Breast epithelium (tissue), 4 donors: ENCODE measurements at regions not wholly inside any gene's neighbourhood (a gene's known extent, or its start where the extent isn't known, plus 50 kb on each side); places are given as distances from the start of the nearest gene placed in this dataset.
"Not testable (repeated sequence)": the region's sequence is repeated elsewhere in the genome, so short reads cannot be mapped to it uniquely, and the experiment has no call there.

Experiments used
- DNase-seq, 2 donors: peaks; one replicate each; pipeline ENCODE4 v3.0.0-alpha.2; 2019; ENCODE audit warnings: low spot score in 2 of 2
- H3K27ac ChIP-seq, 2 donors: fragments of 200-600 bp; sonication (generic) in 1 of 2; one replicate each; pipeline ENCODE4 v1.5.1; 2016 to 2019; ENCODE audit warnings: mild to moderate bottlenecking in 1 of 2
- H3K27me3 ChIP-seq, 2 donors: fragments of 200-600 bp; sonication (generic) in 1 of 2; one replicate each; pipeline versions ENCODE4 v1.5.1 to v1.6.0; 2017 to 2019; ENCODE audit warnings: control low read depth in 1 of 2, mild to moderate bottlenecking in 1 of 2
- H3K36me3 ChIP-seq: fragments of 200-600 bp; one replicate; pipeline ENCODE4 v1.5.1; 2019
- H3K4me1 ChIP-seq, 2 donors: fragments of 200-600 bp; sonication (generic); one replicate each; pipeline ENCODE4 v1.5.1; 2016 to 2019; ENCODE audit warnings: control low read depth in 1 of 2
- H3K4me3 ChIP-seq, 3 donors: fragments of 200-600 bp; sonication (generic); 1 replicate in 2 of 3; 2 replicates in 1 of 3; pipeline ENCODE4 v1.5.1; 2016 to 2019; ENCODE audit warnings: mild to moderate bottlenecking in 3 of 3, moderate library complexity in 2 of 3
- H3K9me3 ChIP-seq, 2 donors: fragments of 200-600 bp; sonication (generic) in 1 of 2; one replicate each; pipeline ENCODE4 v1.5.1; 2016 to 2019; ENCODE audit warnings: control low read depth in 1 of 2
- CTCF ChIP-seq, 3 donors: fragments of 450-650 bp; IDR thresholded peaks; one replicate each; pipeline ENCODE4 v1.5.1; 2016 to 2017; ENCODE audit warnings: antibody characterized with exemption in 3 of 3, mild to moderate bottlenecking in 3 of 3, moderate library complexity in 3 of 3
- POLR2A ChIP-seq: fragments of 450-650 bp; IDR thresholded peaks from one replicate; pipeline ENCODE4 v1.6.1; 2016; ENCODE audit warnings: antibody characterized with exemption, mild to moderate bottlenecking, moderate library complexity
- POLR2AphosphoS5 ChIP-seq, 3 donors: sonication (generic); formaldehyde crosslinking; IDR thresholded peaks; one replicate each; pipeline ENCODE4 v1.6.1; 2017; ENCODE audit warnings: antibody characterized with exemption in 3 of 3
- intact Hi-C: fragments of 100-400 bp; cut with DNase I; formaldehyde crosslinking; loops from one replicate; pipeline ENCODE4 v1.15.1; 2023; ENCODE audit warnings: low total_unique reads

- Histone ChIP-seq H3K27me3 (no peaks in the 10 kb centered on the region), H3K4me1 (no peaks in the 10 kb centered on the region), H3K4me3 (no peak overlapping the region), H3K9me3 (no peaks in the 10 kb centered on the region), H3K36me3 (no peaks in the 10 kb centered on the region), H3K27ac (no peak overlapping the region)
- TF ChIP-seq POLR2A, result no peak
- no peak for TF ChIP-seq CTCF (IDR thresholded peaks at IDR 0.05)
- TF ChIP-seq POLR2AphosphoS5 (IDR thresholded peaks at IDR 0.05), result no peak
- no peak for DNase-seq
- intact Hi-C loops, result no loop called here
Measured at GRCh38 chr22:33985506-33985905, 65.2 kb upstream of the LARGE1 start.

GRCh38 chr22:33986167-33986771, 66.0 kb upstream of the LARGE1 start:
- H3K36me3 ChIP-seq, result no peaks in the 10 kb centered on the region
- no peaks in the 10 kb centered on the region for H3K4me1 ChIP-seq
- H3K4me3 ChIP-seq, result no peak overlapping the region
- no peak overlapping the region for H3K27ac ChIP-seq
- H3K9me3 ChIP-seq, result no peaks in the 10 kb centered on the region
- DNase-seq, result no peak
- intact Hi-C loops, result no loop called here
- no peaks in the 10 kb centered on the region for H3K27me3 ChIP-seq
- TF ChIP-seq POLR2A, result no peak
- no peak for TF ChIP-seq POLR2AphosphoS5 (IDR thresholded peaks at IDR 0.05)
- no peak for TF ChIP-seq CTCF (IDR thresholded peaks at IDR 0.05)

GRCh38 chr22:33986954-33987353, 66.7 kb upstream of the LARGE1 start:
- Histone ChIP-seq H3K9me3 (no peaks in the 10 kb centered on the region), H3K4me1 (no peaks in the 10 kb centered on the region), H3K27ac (no peak overlapping the region), H3K27me3 (no peaks in the 10 kb centered on the region), H3K36me3 (no peaks in the 10 kb centered on the region), H3K4me3 (no peak overlapping the region)
- no peak for DNase-seq
- TF ChIP-seq CTCF (IDR thresholded peaks at IDR 0.05) (no peak), POLR2A (no peak)
- intact Hi-C loops, result no loop called here

GRCh38 chr22:33989263-33989662, 69.0 kb upstream of the LARGE1 start:
- intact Hi-C loops, H3K4me1 ChIP-seq, H3K4me3 ChIP-seq, DNase-seq, H3K36me3 ChIP-seq, H3K27ac ChIP-seq, H3K9me3 ChIP-seq, H3K27me3 ChIP-seq: not testable (repeated sequence)

- no peak for DNase-seq
- Histone ChIP-seq H3K9me3 (peaks cover 0 to 7% of the 10 kb centered on the region in 2 donors), H3K4me1 (no peaks in the 10 kb centered on the region), H3K36me3 (no peaks in the 10 kb centered on the region), H3K27ac (no peak overlapping the region), H3K4me3 (no peak overlapping the region), H3K27me3 (no peaks in the 10 kb centered on the region)
- no peak for TF ChIP-seq CTCF (IDR thresholded peaks at IDR 0.05)
- TF ChIP-seq POLR2A, result no peak
- no peak for TF ChIP-seq POLR2AphosphoS5 (IDR thresholded peaks at IDR 0.05)
- intact Hi-C loops, result no loop called here
Measured at GRCh38 chr22:33991620-33992019, 71.3 kb upstream of the LARGE1 start.

- H3K27ac ChIP-seq, result no peak overlapping the region
- no peak for TF ChIP-seq POLR2AphosphoS5 (IDR thresholded peaks at IDR 0.05)
- no peak for TF ChIP-seq POLR2A
- TF ChIP-seq CTCF (IDR thresholded peaks at IDR 0.05), result no peak
Measured at GRCh38 chr22:33996824-33997223, 76.5 kb upstream of the LARGE1 start.

More at GRCh38 chr22:33996824-33997223, 76.5 kb upstream of the LARGE1 start:
- intact Hi-C loops, result loop anchor here (2.0 kb wide), 1 partner anchor 14 kb away; no protein-coding TSS in a partner anchor
- no peaks in the 10 kb centered on the region for H3K36me3 ChIP-seq
- H3K27me3 ChIP-seq, result no peaks in the 10 kb centered on the region
- H3K4me3 ChIP-seq, result no peak overlapping the region
- H3K4me1 ChIP-seq, result no peaks in the 10 kb centered on the region
- DNase-seq, result no peak
- peaks cover 5 to 22% of the 10 kb centered on the region in 2 donors for H3K9me3 ChIP-seq
